Kasumi-1 (cell line): ENCODE measurements at regions not wholly inside any gene's neighbourhood (a gene's known extent, or its start where the extent isn't known, plus 50 kb on each side); places are given as distances from the start of the nearest gene placed in this dataset.

Experiments
- DNase-seq, 2 experiments: peaks; one replicate each; lab custom pipeline; 2025; lab: John Stamatoyannopoulos, UW

DNA sequence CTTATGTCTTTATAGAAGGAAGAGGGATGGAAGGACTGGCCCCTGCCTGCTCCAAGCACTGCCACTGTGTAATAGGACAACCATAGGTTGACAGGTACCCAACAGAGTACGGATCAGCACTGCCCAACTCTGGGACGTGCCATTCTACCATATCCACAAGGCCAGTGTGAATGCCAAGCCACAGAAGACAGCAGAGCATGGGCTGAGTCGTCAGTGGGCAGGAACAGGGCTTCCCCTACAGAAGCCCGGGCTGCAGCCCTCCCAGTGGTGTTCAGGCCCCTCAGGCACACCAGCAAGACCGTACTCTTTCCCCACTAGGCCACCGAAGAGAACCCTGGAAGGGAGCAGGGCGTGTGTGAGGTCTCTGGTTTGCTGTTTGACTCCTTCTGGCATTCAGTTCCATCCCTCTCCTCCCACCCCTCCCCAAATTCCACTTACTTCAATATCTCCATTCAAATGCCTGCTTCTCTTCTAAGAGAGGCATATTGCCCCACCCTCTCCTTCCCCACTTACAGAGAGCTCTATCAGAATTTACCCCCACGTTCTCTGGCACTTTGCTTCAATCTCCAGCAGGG, 209.4 kb downstream of the FOXO1 start:
- no peak for DNase-seq

- DNase-seq: no peak
Measured at GRCh38 chr13:40457929-40458719, 208.3 kb downstream of the FOXO1 start.

- no peak for DNase-seq
Measured at GRCh38 chr13:40458720-40458990, 207.8 kb downstream of the FOXO1 start.

DNA sequence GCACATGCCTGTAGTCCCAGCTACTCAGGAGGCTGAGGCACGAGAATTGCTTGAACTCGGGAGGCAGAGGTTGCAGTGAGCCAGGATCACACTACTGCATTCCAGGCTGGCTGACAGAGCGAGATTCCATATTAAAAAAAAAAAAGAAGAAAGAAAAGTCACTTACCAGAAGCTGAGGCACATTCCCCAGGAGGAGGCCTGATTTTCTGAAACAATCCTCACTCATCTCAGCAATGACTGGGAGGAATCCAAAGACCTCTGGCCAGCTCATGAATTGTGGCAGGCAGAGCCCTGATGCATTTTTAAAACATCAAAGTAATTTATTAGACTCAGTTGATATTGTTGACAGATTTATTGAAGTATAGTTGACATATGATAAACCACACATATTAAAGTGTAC, 206.3 kb downstream of the FOXO1 start:
- no peak for DNase-seq

- DNase-seq: no peak
Measured at GRCh38 chr13:40464337-40465014, 202.0 kb downstream of the FOXO1 start.

DNA sequence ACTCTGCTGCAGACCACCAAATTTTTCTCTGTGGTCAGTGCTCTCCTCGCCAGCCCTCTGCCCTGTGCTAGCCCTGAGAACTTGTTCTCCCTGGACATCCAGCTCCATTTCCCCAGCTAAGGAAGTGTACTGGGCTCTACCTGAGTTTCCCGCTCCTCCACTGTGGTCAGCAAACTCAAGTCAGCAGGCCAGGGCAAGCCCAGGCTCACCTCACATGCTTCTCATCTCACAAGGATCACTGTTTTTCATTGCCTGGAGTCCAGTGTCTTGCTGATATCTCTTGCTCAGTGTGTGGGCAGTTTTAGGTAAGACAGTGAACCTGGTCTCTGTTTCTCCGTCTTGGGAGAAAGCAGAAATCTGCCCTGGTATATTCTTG, 201.4 kb downstream of the FOXO1 start:
- DNase-seq: no peak

GRCh38 chr13:40466272-40466671, 200.2 kb downstream of the FOXO1 start:
- no peak for DNase-seq

DNA sequence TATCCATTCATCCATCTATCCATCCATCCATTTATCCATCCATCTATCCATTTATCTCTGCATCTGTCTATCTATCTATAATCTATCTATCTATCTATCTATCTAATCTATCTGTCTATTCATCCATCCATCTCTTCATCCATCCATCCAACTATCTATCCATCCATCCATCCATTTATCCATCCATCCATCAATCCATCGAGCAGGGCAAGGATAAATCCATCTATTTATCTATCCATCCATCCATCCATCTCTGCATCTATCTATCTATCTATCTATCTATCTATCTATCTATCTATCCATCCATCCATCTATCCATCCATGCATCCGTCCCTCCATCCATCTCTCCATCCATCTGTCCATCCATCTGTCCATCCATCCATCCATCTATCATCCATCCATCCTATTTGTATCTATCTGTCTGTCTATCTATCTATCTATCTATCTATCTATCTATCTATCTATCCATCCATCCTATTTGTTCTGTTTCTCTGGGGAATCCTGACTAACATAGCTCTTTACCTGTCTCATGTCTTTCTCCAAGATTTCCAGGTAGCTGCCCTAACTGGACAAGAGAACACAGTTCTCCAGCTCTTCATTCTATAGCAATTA, 198.1 kb downstream of the FOXO1 start:
- DNase-seq: no peak

- no peak for DNase-seq
Measured at GRCh38 chr13:40469581-40470310, 196.7 kb downstream of the FOXO1 start.

DNA sequence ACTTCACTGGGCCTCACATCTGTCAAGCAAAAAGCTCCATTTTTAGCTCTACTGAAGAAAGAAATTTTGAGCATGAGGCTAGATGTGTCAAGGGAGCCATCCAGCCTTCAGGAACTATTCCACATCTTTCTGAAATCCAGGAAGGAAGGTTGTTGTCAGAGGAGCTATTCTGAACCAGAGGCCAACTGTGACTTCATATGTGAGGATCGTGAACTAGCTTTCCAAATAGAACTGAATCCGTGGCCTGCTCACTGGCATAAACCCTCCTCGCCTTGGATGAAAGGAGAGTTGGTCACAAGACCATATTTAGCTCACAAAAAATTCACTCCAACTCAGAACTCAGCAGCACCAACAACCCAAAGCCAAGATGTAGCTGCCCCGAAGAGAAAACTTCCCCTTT, 195.8 kb downstream of the FOXO1 start:
- no peak for DNase-seq

- DNase-seq: no peak
Measured at GRCh38 chr13:40471076-40471475, 195.4 kb downstream of the FOXO1 start.

DNA sequence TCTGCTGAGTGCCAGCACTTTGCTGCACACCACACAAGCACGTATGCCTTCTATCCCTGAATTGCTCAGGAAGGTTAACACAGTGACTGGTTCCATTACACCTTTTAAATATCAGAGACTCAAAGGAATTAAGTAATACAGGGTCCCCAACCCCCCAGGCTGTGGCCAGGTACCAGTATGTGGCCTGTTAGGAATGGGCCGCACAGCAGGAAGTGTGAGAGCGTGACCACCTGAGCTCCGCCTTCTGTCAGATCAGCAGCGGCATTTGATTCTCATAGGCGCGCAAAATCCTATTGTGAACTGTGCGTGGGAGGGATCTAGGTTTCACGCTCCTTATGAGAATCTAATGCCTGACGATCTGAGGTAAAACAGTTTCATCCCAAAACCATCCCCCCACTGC, 194.5 kb downstream of the FOXO1 start:
- no peak for DNase-seq

GRCh38 chr13:40472427-40473220, 193.8 kb downstream of the FOXO1 start:
- DNase-seq: no peak

DNA sequence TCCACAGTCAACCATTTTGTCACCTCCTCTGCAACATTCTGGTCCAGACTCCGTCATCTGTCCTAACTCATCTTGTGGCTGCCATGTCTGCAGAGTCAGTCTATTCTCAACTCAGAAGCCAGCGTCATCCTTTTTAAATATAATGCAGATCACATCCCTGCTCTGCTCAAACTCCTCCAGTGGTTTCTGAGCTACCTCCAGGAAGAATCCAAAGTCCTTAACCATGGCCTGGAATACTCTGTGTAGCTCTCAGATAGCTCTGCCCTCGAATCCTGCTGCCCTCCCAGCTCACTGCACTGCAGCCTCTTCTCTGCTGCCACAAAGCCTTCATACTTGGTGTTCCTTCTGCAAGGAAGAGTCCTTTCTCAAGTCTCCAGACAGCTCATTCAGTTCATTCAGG, 190.8 kb downstream of the FOXO1 start:
- no peak for DNase-seq

- no peak for DNase-seq
Measured at GRCh38 chr13:40476175-40476958, 190.1 kb downstream of the FOXO1 start.

DNA sequence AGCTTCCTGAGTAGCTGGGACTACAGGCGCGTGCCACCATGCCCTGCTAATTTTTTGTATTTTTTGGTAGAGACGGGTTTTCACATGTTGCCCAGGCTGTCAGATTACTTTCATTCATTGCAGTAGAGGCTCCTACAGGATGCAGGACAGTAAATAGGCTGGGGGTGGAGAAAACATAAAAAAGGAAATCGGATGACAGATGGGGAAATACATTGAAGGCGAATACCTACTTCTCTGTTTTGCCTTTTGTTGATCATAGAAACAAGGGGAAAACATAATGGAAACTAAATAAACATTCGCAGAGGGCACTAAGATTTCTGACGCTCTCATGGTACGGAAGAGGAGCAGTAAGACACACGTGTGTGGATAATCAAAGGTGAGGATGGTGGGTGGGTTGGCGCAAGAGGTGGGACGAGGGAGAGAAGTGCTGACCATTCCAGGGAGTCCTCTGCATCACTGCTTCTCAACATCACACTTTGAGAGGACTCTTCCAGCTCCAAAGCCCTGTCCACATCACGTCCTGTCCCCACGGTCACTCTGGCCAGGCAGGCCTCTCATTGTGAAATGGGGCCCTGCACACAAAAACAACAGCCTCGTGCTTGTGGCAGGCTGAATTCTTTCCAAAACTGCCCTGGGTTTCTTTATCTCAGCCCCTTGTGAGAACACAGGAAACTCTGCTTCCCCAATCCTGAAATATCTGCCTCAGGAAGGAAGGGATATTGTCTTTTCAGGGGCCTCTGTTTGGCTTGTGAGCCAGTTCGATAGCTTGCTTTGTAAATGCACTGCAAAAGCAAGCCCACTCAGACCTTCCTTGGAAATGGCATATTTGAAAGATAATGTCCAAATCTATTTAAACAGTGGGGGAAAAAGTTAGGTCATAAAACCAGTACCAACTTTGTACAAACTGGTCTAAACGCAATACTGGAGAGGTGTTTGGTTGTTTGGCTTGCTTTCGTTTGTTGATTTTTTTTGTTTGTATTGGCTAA, 188.5 kb downstream of the FOXO1 start:
- DNase-seq: peak in 1 of 2 experiments; percentile 1

DNA sequence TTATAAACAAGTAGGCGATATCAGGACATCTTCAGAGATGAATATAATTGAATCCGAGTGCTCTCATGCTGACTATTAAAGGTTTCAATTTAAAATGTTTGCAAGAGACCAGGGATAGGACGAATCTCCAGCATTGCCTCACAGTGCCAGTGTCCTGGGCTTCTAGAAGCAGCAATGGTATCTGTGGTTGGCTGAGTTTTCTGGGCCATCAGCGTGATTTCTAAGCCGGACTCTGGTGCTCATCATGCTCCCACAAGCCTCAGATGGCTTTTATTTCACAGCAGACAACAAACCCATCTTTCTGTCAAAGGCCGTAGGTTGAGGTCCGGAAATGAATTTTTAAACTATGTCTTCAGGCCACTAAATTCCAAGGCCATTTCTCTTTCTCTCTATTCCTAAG, 187.7 kb downstream of the FOXO1 start:
- DNase-seq: no peak

GRCh38 chr13:40479196-40479845, 187.1 kb downstream of the FOXO1 start:
- no peak for DNase-seq
